Activated CD8-positive, alpha-beta memory T cell treated with anti-CD3 and anti-CD28 coated beads, Interleukin-2, amount 10 ng/mL, durations not matched to agents 7 days and 5 days (primary cell): ENCODE measurements at regions not wholly inside any gene's neighbourhood (a gene's known extent, or its start where the extent isn't known, plus 50 kb on each side); places are given as distances from the start of the nearest gene placed in this dataset.
"Not testable (repeated sequence)": the region's sequence is repeated elsewhere in the genome, so short reads cannot be mapped to it uniquely, and the experiment has no call there.

Source experiments
- ATAC-seq: fragments of 150-1000 bp; cut with Tn5 transposase; one replicate; pipeline ENCODE4 v1.10.0; 2021; ENCODE audit warnings: moderate library complexity
- CTCF ChIA-PET: fragments of 350-600 bp; sonication (Branson Sonifier 250); formaldehyde crosslinking; loops from one replicate; lab custom pipeline; 2021; ENCODE audit warnings: antibody characterized with exemption; lab: Charles Lee
- DNase-seq: peaks from one replicate; pipeline ENCODE4 v3.0.0-alpha.2; 2020
- H3K27ac Mint-ChIP-seq: one replicate; pipeline ENCODE4 v1.8.0; 2021; ENCODE audit warnings: mild to moderate bottlenecking, mixed read lengths
- H3K27me3 Mint-ChIP-seq: one replicate; pipeline ENCODE4 v1.8.0; 2021; ENCODE audit warnings: mixed read lengths
- H3K36me3 Mint-ChIP-seq: one replicate; pipeline ENCODE4 v1.8.0; 2021; ENCODE audit warnings: mild to moderate bottlenecking, mixed read lengths
- H3K4me1 Mint-ChIP-seq: one replicate; pipeline ENCODE4 v1.8.0; 2021; ENCODE audit warnings: mixed read lengths
- H3K4me3 Mint-ChIP-seq: one replicate; pipeline ENCODE4 v1.8.0; 2021; ENCODE audit warnings: mild to moderate bottlenecking, moderate library complexity, mixed read lengths
- H3K9me3 Mint-ChIP-seq: one replicate; pipeline ENCODE4 v1.8.0; 2022; ENCODE audit warnings: low read depth, mixed read lengths

DNA sequence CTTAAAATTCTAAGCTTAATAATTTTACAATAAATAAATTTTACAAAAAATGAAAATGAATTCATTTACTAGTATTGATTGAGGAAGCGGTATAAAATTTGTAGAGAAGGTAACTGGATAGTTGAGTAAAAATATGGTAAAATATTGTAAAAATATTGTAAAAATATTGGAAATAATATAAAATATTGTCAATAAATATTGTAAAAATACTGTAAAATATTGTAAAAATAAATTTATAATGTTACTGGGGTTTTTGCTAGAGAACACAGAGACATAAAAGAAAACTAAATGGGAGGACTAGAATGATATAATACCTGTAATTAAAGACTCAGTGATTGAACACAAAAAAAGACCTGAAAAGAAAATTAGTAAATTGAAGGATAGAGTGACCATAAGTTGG is 546.3 kb upstream of the NETO1 start:
- no peaks in the 10 kb centered on the region for H3K4me1 Mint-ChIP-seq
- DNase-seq: no peak
- no peak for ATAC-seq
- peaks cover 12% of the 10 kb centered on the region for H3K9me3 Mint-ChIP-seq
- H3K36me3 Mint-ChIP-seq: no peaks in the 10 kb centered on the region
- no peak overlapping the region for H3K4me3 Mint-ChIP-seq
- no peak overlapping the region for H3K27ac Mint-ChIP-seq
- H3K27me3 Mint-ChIP-seq: no peaks in the 10 kb centered on the region
- CTCF ChIA-PET: no interaction called here

DNA sequence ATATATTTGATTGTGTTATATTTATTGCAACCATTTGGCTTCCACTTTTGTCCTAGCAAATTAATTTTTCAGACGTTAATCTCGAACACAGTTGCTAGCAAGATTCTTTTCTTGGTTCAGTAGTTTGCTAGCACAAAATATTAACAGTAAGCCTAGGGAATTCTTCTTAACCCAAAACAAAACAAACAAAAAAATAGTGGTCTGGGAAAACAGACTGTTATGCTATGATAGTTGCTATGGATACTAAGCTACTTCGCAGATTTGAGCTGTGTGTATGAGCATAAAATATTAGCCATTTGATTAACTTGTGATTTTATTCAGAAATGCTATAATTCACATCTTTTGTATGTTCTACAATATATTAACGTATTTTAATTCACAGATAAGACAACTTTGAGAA is 541.5 kb upstream of the NETO1 start:
- Mint-ChIP-seq H3K27ac (no peak overlapping the region), H3K27me3 (no peaks in the 10 kb centered on the region), H3K36me3 (no peaks in the 10 kb centered on the region), H3K4me1 (no peaks in the 10 kb centered on the region), H3K9me3 (peaks cover 4% of the 10 kb centered on the region), H3K4me3 (no peak overlapping the region)
- ATAC-seq (no peak), DNase-seq (no peak)
- CTCF ChIA-PET: no interaction called here

DNA sequence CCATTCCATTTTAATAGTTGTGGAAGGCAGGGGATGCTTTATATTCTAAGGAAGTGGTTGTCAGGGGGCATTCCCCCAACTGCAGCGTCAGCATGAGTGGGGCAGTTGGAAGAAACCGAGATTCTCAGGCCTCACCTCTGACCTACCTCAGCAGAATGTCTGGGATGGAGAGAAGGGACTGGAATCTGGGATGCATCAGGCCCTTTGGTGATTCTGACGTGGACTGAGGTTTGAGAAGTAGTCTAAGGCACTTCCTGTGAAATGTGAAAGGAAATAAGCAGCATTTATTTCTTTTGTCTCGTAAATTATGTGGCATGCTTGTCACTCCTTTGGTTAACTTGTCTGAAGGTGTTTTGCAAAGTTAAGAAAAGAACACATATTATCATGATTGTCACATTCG is 540.7 kb upstream of the NETO1 start:
- CTCF ChIA-PET: no interaction called here
- Mint-ChIP-seq H3K27me3 (no peaks in the 10 kb centered on the region), H3K9me3 (peaks cover 6% of the 10 kb centered on the region), H3K4me3 (no peak overlapping the region), H3K36me3 (no peaks in the 10 kb centered on the region), H3K27ac (no peak overlapping the region), H3K4me1 (no peaks in the 10 kb centered on the region)
- ATAC-seq (no peak), DNase-seq (no peak)

DNA sequence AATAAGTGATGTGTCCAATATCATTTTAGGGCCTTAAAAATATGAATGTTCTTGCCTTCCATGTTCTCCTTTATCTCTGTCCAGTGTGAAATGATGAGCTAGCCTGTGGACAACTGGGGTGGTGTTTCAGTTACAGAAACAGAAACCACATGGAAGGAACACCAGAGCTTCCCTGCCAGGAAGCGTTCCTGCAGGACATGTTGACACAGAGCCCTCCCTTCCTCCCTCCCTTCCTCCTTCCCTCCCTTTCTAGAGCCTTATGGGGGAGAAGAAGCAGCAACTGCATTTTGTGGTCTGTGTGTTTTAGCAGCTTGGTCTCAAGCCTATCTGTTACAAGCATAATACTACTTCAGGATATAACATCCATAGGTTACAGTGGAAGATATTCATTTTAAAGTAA is 539.7 kb upstream of the NETO1 start:
- Mint-ChIP-seq H3K27ac (no peak overlapping the region), H3K9me3 (peaks cover 8% of the 10 kb centered on the region), H3K4me3 (no peak overlapping the region), H3K4me1 (no peaks in the 10 kb centered on the region), H3K27me3 (no peaks in the 10 kb centered on the region), H3K36me3 (no peaks in the 10 kb centered on the region)
- CTCF ChIA-PET: no interaction called here
- DNase-seq: no peak
- no peak for ATAC-seq

DNA sequence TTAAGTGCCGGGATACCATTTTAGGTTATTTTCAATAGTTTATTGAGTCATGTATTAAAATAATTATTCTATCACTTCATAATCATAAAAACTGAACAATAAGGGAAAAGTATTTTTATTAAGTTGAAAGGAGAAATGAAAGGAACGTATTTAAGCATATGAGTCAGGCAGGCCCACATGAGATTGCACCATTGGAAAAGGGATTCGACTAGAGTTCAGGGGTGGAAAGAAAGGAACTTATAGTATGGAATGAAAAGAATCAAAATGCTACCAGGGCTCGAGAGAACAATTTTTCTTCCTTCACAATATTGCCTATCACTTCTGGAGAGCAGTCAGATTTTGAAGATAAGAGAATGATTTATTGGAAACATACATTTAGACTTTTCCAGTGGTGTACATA is 516.5 kb upstream of the NETO1 start:
- H3K27me3 Mint-ChIP-seq: no peaks in the 10 kb centered on the region
- CTCF ChIA-PET: no interaction called here
- H3K27ac Mint-ChIP-seq: no peak overlapping the region
- H3K9me3 Mint-ChIP-seq: peaks cover 7% of the 10 kb centered on the region
- no peak overlapping the region for H3K4me3 Mint-ChIP-seq
- H3K36me3 Mint-ChIP-seq: no peaks in the 10 kb centered on the region
- no peaks in the 10 kb centered on the region for H3K4me1 Mint-ChIP-seq
- ATAC-seq (no peak), DNase-seq (no peak)

DNA sequence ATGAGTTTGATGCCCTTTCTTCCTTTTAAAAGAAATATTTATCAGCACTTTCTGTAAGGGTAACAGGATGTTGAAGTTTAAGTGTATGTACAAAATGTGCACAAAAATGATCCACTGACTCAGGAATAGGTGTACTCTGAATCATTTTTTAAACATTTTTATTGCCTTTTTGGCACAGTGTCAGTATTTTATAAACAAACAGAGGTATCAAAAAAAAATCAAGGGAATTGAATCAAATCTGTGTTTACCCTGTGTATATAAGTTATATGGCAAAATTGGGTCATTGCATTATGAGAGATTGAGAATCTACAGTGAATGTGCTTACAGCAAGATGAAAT is 513.9 kb upstream of the NETO1 start:
- Mint-ChIP-seq H3K4me3 (no peak overlapping the region), H3K27ac (no peak overlapping the region), H3K36me3 (no peaks in the 10 kb centered on the region), H3K27me3 (no peaks in the 10 kb centered on the region), H3K9me3 (peaks cover 2% of the 10 kb centered on the region), H3K4me1 (no peaks in the 10 kb centered on the region)
- DNase-seq: no peak
- CTCF ChIA-PET: no interaction called here
- no peak for ATAC-seq

DNA sequence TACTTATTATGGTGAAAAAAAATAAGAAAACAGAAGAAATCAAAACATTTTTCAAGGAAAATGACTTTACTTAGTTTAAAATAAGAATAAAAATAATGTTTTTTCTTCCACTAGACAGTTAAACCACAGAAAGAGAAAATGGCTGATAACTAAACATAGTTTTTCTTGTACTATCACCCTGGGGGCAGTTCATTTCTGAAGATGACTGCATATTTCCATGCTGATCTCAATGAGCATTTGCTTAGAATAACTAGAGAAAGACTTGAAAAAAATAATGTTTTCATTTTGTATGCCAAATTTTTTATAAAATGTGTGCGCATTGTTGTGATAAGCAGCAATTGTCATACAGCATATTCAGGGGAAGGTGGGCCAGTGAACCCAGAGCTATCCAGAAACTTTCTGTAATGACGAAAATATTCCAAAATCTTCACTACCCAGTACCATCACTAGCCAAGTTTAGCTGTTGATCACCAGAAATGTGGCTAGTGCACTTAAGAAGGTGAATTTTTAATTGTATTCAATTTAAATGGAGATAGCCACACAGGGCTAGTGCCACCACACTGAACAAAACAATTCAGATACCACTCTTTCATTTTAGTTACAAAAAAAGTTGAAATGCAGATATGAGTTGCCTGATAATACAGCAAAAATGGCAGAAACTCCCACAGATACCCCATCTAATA is 513.4 kb upstream of the NETO1 start:
- no peaks in the 10 kb centered on the region for H3K4me1 Mint-ChIP-seq
- H3K36me3 Mint-ChIP-seq: no peaks in the 10 kb centered on the region

DNA sequence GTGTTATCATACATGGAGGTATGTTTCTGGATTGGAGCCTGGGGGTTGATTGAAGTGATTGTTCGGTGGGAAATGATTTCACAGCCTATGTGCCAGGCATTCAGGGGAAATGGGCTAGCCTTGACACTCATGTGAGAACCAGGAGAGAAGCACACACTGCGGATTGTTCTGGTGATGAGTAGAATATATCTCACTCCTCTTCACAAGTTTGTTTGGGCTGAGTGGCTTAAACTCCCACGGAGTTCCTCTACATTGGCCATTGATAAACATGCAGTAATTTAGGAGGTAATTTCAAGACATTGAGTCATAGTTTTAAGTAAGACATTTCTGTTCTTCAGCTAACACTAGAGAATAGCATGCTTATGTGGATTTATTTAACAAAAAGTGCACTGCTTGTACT is 498.9 kb upstream of the NETO1 start:
- no peak overlapping the region for H3K27ac Mint-ChIP-seq
- H3K4me3 Mint-ChIP-seq: no peak overlapping the region
- H3K36me3 Mint-ChIP-seq: no peaks in the 10 kb centered on the region
- H3K27me3 Mint-ChIP-seq: no peaks in the 10 kb centered on the region
- H3K9me3 Mint-ChIP-seq: peaks cover 8% of the 10 kb centered on the region
- CTCF ChIA-PET: no interaction called here
- DNase-seq: no peak
- no peaks in the 10 kb centered on the region for H3K4me1 Mint-ChIP-seq
- no peak for ATAC-seq

More for the DNA sequence above, 513.4 kb upstream of the NETO1 start:
- Mint-ChIP-seq H3K27ac (no peak overlapping the region), H3K4me3 (no peak overlapping the region), H3K27me3 (no peaks in the 10 kb centered on the region), H3K9me3 (peaks cover 4% of the 10 kb centered on the region)
- ATAC-seq (no peak), DNase-seq (no peak)
- CTCF ChIA-PET: no interaction called here

DNA sequence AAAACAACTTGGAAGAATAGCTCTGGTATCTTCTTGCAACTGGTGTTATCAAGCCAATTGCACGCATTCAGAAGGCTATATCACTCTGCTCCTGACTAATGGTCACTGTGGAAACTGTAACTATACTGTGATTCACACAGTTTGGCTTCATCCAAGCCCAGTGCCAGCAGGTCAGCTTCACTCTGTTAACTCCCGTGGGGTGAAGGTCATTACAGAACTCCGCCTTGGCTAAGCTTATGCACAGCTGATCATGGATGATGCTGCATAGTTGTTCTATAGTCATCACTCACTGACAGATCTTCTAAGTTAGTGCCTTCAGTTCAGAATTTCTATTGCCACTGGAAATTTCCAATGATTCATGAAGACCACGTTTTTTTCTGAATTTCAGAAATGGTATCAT is 497.2 kb upstream of the NETO1 start:
- Mint-ChIP-seq H3K27me3 (no peaks in the 10 kb centered on the region), H3K9me3 (peaks cover 8% of the 10 kb centered on the region), H3K36me3 (no peaks in the 10 kb centered on the region), H3K27ac (no peak overlapping the region), H3K4me3 (no peak overlapping the region), H3K4me1 (no peaks in the 10 kb centered on the region)
- no peak for DNase-seq
- ATAC-seq: no peak
- CTCF ChIA-PET: no interaction called here

DNA sequence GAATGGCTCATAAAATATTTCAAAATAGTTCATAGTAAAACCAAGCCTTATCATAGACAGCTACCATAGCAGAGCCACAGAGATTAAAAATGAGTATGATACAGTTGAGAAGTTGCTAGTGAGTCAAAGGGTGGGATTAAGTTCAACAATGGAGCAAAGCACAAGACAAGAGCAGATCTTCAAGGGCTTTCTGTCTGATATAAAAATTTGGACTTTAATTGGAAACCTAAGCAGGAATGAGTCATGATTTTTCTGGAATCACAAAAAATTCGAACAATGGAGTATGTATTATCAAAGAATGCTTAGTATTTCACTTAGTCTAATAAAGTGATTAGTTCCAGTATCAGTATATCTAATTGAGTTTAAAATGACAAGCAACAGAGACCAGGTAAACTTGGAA is 487.3 kb upstream of the NETO1 start:
- H3K36me3 Mint-ChIP-seq: no peaks in the 10 kb centered on the region
- H3K4me1 Mint-ChIP-seq: no peaks in the 10 kb centered on the region
- no peak overlapping the region for H3K27ac Mint-ChIP-seq
- ATAC-seq (no peak), DNase-seq (no peak)
- H3K27me3 Mint-ChIP-seq: no peaks in the 10 kb centered on the region
- CTCF ChIA-PET: no interaction called here
- H3K9me3 Mint-ChIP-seq: peaks cover 8% of the 10 kb centered on the region
- H3K4me3 Mint-ChIP-seq: no peak overlapping the region

DNA sequence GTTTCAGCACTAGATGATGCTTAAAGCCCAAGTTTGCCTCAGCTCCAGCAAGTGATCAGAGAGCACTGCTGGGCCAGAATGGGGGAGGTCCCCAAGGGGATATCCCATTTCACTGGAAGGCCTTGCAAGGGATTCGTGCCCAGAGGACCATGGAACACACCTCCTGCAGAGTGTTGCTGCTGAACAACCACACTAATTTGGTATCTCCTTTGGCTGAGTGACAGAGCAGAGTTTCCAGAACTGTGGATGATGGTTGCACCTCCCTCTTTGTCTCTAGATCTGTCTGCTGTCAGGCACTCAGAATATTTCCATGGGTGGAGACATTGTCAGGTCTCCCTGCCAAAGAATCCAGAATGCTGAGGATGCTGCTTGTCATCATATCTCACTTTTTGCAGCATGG is 484.8 kb upstream of the NETO1 start:
- H3K36me3 Mint-ChIP-seq: no peaks in the 10 kb centered on the region
- H3K27ac Mint-ChIP-seq: no peak overlapping the region
- H3K4me1 Mint-ChIP-seq: no peaks in the 10 kb centered on the region
- no peak overlapping the region for H3K4me3 Mint-ChIP-seq
- H3K27me3 Mint-ChIP-seq: no peaks in the 10 kb centered on the region
- CTCF ChIA-PET: no interaction called here
- peaks cover 3% of the 10 kb centered on the region for H3K9me3 Mint-ChIP-seq
- DNase-seq (no peak), ATAC-seq (no peak)

DNA sequence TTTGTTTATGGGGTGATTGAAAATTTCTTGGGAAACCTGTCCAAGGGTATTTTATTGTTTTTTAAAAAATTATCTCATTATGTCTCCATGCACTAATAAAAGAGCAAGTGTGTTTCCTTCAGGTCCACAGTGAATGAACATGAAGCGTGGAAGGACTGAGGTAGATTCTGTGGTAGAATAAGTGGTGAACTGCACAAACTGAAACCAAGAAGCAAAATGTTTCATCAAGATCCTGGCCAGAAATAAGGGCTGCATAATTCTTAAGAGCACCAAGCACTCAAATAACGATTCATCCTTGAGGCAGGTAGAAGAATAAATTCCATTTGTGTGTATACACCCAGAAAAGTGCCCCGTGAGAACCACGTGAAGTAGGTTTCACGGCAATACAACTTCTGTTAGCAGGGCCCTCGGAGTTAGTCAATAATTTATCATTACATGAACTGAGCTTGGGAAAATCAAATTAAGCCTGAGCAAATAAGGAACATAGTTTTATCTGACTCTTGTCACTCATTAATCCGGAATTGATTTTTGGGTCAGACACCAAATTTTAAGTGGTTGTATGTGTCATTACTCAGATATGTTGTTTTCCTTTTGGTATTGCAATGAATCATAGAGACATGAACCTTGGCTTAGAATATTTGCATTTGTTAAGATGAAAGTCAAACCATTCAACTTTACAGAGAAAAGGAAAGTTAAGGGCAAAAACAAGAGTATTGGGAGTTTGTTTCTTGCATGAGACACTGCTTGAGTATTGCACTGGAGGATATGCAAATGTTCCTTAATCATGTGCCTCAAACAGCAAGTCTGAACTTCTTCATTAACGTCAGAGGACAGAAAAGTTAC is 472.6 kb upstream of the NETO1 start:
- no peak for ATAC-seq
- CTCF ChIA-PET: no interaction called here
- no peak overlapping the region for H3K27ac Mint-ChIP-seq
- no peak for DNase-seq
- no peak overlapping the region for H3K4me3 Mint-ChIP-seq
- H3K9me3 Mint-ChIP-seq: peaks cover 16% of the 10 kb centered on the region
- H3K27me3 Mint-ChIP-seq: no peaks in the 10 kb centered on the region
- H3K4me1 Mint-ChIP-seq: no peaks in the 10 kb centered on the region
- no peaks in the 10 kb centered on the region for H3K36me3 Mint-ChIP-seq

DNA sequence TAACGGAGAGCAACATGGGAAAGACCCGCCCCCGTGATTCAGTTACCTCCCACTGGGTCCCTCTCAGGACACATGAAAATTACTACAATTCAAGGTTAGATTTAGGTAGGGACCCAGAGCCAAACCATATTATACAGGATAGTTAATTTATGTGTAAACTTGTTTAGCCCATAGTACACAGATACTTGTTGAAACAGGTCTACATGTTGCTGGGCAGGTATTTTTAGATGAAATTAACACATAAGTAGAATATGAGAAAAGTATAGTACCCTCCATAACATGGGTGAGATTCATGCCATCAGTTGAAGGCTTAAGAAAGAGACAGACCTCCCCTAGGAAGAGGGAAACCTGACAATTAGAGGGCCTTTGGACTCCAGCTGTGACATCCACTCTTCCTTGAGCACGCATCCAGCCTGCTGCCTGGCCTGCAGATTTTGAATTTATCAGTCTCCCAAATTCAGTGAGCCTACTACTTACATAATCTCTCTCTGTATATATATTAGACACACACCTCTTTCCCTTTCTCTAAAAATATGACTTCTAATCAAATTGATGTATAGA is 463.5 kb upstream of the NETO1 start:
- Mint-ChIP-seq H3K4me3 (no peak overlapping the region), H3K4me1 (no peaks in the 10 kb centered on the region), H3K27ac (no peak overlapping the region), H3K36me3 (no peaks in the 10 kb centered on the region), H3K27me3 (no peaks in the 10 kb centered on the region), H3K9me3 (peaks cover 4% of the 10 kb centered on the region)
- CTCF ChIA-PET: no interaction called here
- DNase-seq: no peak
- no peak for ATAC-seq

DNA sequence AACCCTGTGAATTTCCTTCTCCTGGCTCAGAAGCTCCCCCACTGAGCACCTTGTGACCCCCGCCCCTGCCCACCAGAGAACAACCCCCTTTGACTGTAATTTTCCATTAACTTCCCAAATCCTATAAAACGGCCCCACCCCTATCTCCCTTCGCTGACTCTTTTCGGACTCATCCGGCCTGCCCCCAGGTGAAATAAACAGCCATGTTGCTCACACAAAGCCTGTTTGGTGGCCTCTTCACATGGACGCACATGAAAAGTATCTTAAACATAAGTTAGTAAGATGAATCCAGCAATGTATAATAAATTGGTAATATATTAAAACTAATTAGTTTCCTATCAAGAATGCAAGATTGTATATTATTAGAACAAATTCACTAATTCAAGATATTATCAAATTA is 462.3 kb upstream of the NETO1 start:
- H3K27me3 Mint-ChIP-seq, H3K4me1 Mint-ChIP-seq, CTCF ChIA-PET, DNase-seq, H3K9me3 Mint-ChIP-seq, H3K27ac Mint-ChIP-seq, ATAC-seq, H3K4me3 Mint-ChIP-seq, H3K36me3 Mint-ChIP-seq: not testable (repeated sequence)
